ENCODE measurements at regions not wholly inside any gene's neighbourhood (a gene's known extent, or its start where the extent isn't known, plus 50 kb on each side); places are given as distances from the start of the nearest gene placed in this dataset.

DNA sequence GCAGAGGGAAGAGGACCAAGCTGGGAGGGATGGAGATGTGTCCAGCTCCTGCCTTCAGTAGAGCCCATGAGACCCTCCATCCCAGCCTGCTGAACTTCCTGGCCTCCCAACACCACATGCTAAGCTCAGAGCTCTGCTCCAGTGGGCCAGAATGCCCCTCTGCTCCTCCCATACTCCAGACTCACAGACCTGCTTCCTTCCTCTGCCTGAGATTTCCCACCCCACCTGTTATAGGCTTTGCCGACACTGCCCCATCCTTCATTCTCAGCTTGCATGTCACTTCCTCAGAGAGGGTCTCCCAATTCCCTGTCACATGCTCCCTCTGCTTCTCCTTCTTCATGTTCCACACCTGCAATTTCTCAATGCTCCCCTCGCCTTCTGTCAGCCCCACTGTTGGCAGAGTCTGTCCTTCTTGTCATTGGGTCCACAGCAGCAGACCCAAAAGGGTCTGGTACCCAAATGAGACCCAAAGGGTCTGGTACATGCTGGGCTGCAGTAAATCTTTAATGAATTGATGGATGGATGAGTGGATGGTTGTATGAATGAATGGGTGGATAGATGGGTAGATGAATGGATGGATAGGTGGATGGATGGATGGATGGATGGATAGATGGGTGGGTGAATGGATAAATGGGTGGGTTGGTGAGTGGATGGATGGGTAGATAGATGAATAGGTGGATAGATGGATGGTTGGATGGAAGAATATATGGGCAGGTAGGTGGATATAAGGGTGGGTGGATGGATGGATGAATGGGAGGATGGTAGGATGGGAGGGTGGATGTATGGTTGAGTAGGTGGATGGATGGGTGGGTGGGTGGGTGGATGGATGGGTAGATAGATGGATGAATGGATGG is 105.3 kb upstream of the FGF3 start:
- TF ChIP-seq, protein P1, sequence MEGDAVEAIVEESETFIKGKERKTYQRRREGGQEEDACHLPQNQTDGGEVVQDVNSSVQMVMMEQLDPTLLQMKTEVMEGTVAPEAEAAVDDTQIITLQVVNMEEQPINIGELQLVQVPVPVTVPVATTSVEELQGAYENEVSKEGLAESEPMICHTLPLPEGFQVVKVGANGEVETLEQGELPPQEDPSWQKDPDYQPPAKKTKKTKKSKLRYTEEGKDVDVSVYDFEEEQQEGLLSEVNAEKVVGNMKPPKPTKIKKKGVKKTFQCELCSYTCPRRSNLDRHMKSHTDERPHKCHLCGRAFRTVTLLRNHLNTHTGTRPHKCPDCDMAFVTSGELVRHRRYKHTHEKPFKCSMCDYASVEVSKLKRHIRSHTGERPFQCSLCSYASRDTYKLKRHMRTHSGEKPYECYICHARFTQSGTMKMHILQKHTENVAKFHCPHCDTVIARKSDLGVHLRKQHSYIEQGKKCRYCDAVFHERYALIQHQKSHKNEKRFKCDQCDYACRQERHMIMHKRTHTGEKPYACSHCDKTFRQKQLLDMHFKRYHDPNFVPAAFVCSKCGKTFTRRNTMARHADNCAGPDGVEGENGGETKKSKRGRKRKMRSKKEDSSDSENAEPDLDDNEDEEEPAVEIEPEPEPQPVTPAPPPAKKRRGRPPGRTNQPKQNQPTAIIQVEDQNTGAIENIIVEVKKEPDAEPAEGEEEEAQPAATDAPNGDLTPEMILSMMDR (IDR thresholded peaks at IDR 0.05; ENCODE audit: control extremely low read depth in 1 of 3, insufficient read depth in 1 of 3, low read depth in 1 of 3, low read length in 3 of 3), result no peak
- no peak for TF ChIP-seq POLR2A (IDR thresholded peaks at IDR 0.05; ENCODE audit: control extremely low read depth in 1 of 2, low read depth in 2 of 2, low read length in 2 of 2)
- TF ChIP-seq, protein P2, sequence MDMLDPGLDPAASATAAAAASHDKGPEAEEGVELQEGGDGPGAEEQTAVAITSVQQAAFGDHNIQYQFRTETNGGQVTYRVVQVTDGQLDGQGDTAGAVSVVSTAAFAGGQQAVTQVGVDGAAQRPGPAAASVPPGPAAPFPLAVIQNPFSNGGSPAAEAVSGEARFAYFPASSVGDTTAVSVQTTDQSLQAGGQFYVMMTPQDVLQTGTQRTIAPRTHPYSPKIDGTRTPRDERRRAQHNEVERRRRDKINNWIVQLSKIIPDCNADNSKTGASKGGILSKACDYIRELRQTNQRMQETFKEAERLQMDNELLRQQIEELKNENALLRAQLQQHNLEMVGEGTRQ (IDR thresholded peaks at IDR 0.05; ENCODE audit: low read length), result no peak
- no peak for TF ChIP-seq TEAD4 (IDR thresholded peaks at IDR 0.05; ENCODE audit: low read depth, low read length)
